ENCODE measurements at regions not wholly inside any gene's neighbourhood (a gene's known extent, or its start where the extent isn't known, plus 50 kb on each side); places are given as distances from the start of the nearest gene placed in this dataset.
"Not testable (repeated sequence)": the region's sequence is repeated elsewhere in the genome, so short reads cannot be mapped to it uniquely, and the experiment has no call there.

GRCh38 chr14:22184830-22185168, 404.2 kb downstream of the DAD1 start:
- DNase-seq, result no peak

GRCh38 chr14:22184157-22184829, 404.7 kb downstream of the DAD1 start:
- DNase-seq, result peak; percentile 38

GRCh38 chr14:22180045-22180444, 409.0 kb downstream of the DAD1 start:
- DNase-seq, result no peak

DNA sequence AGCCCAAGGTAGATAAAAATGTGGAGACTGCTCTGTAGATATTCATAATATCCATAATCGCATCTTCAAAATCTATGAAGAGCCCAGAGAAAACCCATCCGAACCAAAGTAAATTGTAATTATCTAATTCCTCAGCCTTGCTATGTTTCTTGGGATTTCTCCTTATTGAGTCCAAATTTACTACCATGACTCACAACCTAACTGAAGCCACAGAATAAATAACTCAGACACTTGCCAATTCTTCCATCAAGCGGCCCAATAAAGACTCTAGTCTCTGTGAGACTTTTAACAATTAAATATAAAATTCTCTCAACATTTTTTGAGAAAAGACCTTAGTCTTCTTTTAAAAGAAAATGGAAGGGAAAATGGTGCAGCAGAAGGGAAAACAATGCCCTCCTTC, 409.8 kb downstream of the DAD1 start:
- DNase-seq, result no peak

DNA sequence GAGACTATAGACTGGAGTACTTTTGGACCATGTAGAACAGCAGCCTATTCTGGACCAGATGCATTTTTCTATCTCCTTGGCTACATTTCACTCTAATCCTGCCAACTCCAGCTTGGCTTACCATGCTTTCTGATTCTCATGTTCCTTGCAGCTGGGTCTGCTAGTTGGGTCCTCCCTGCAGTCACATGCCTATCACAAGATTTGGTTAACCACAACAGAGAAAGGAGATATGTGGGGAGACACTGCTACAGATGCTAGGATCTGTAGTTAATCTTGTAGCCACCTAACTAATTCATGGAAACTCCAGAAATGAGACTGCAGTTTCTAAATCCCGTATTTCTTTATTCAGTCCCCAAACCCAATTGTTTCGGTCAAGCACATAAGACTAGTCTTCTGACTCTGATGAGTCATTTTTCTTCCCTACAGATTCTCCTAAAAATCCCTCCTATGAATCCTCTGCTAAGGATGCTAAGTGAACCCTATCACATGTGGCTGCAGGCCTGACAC, 410.6 kb downstream of the DAD1 start:
- DNase-seq, result no peak

- peak; percentile 17 for DNase-seq
These were observed 411.2 kb downstream of the DAD1 start for GRCh38 chr14:22177870-22178269.

GRCh38 chr14:22176957-22177356, 412.1 kb downstream of the DAD1 start:
- DNase-seq, result no peak

DNA sequence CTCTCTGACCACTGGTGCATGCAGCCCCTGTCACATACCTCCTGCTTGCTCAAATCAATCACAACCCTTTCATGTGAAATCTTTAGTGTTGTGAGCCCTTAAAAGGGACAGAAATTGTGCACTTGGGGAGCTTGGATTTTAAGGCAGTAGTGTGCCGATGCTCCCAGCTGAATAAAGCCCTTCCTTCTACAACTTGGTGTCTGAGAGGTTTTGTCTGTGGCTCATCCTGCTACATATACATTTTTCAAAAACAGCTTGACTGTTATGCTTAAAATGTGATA, 413.8 kb downstream of the DAD1 start:
- not testable (repeated sequence) for DNase-seq

DNA sequence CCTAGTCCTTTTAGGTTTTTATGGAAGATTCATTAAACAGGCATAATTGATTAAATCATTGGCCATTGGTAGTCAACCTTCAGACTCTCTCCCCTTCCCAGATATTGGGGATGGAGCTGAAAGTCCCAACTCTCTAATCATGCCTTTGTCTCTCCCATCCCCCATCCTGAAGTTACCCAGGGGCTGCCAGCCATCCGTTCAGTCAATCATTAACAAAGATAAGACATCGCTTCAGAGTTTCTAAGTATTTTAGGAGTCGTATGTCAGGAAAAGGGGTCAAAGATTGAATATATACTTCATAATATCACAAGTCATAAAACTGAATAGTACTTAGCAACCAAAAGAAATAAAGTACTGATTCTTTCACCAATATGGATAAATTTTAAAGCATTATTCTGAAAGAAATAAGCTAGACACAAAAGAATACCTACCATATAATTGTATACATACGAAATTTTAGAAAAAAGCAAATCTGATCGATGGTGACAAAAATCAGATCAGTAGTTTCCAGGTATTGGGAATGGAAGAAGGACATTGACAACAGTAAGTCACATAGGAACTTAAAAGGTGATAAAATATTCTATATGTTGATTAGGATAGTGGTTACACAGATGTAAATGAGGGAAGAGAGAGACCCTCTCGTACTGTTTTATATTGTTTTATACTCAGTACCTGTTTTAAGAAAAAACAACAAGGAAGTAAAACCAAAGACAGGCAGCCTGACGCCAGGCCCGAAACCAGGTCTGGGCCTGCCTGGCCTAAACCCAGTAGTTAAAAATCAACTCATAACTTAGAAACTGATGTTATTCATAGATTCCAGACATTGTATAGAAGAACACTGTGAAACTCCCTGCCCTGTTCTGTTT, 414.4 kb downstream of the DAD1 start:
- DNase-seq, result no peak

DNA sequence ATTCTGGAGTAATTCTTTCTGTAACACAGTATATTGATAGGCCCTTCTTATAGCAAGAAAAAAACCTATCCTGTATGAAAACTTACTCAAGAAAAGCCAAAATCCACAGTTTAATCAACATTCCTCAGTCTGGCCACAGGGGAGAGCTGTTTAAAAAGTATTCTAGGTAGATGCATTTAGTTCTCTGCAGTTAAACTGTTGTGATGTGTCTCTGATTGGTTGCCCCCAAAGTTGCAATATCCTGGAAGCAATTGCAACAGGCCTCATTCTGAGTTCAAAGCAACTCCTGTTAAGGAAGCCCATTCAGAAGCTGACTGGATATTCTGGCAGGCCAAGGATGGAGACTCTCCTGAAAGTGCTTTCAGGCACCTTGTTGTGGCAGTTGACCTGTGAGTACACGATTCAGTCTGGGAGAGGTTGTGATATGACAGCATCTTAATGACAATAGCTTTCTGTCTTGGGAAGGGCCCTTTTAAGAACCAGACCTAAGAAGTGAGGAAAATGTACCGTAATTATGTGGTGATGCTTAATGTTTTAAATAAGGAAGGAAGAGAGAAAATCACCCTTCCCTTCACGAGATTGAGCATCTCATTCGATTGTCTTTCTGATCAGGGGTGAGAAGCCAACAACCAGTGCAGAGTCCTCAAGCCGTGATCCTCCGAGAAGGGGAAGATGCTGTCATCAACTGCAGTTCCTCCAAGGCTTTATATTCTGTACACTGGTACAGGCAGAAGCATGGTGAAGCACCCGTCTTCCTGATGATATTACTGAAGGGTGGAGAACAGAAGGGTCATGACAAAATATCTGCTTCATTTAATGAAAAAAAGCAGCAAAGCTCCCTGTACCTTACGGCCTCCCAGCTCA, 420.7 kb downstream of the DAD1 start:
- DNase-seq, result peak; percentile 43

- DNase-seq, result no peak
These were observed 424.4 kb downstream of the DAD1 start for GRCh38 chr14:22164616-22165015.

- DNase-seq, result no peak
These were observed 426.0 kb downstream of the DAD1 start for GRCh38 chr14:22163051-22163450.

DNA sequence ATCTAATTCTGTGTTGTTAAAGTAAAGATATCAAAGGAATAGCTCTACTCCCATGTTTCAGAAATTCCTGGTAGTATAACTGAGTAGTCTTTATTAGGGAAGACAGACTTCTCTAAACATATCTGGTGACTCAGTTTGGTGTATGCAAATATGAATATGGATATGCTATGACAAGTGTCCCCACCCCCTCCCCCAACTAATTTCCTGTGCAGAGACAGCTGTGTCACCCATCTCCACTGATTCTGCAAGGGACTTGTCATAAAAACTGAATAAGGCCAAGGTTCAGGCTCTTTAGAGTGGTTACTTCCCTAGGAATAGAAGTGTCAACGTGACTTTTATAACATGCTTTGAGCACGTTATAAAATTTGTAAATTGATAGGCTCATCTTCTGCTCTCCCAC, 429.1 kb downstream of the DAD1 start:
- no peak for DNase-seq

DNA sequence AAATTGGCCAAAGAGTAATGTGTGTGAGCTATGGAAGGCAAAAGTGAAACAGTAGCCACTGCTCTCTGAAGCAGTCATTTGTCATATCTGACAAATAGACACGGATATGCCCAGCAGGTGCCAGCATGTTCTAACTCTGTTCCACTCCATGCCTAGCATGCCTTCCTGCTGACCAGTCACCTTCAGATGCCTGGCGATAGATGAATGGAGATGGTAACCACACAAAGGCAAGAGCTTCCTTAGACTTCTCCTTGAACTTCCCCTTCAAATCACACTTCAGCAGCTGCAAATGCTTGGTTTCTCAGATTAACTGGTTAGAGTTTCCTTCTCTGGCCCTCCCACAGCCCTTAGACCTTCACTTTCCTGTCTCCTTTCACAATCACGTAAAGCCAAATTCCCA, 429.9 kb downstream of the DAD1 start:
- DNase-seq, result no peak

DNA sequence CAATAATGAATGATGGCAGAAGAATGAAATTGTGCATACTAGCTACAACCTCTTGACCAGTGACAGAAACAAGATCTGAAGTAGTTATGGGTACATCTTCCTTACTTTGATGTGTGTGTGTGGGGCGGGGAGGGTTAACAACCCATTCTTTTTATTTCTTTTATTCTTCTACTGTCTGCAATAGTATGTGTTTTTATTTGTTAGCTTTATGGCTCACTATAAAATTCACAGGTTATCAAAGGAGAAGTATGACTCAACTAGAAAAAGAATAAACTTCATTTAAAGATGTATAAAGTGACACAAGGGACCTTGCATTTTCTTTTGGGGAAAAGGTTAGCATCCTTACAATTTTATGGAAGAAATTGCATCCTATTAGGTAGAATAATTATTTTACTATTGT, 430.5 kb downstream of the DAD1 start:
- no peak for DNase-seq

DNA sequence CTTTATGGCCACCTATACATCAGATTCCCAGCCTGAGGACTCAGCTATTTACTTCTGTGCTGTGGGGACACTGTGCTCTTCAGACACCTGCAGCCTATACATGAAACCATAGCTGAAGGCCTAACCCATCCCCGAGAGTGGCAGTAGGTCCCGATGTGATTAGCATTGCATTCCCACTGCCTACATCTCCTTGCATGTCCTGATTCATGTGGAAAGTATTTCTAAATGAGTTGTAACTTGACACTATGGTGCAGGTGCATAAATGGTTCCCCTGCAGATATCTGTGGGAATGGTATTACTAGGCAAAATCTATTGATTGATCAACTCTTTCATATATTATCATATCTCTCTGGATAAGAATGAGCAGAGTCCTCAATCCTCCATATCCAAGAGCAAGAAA, 433.5 kb downstream of the DAD1 start:
- DNase-seq, result no peak

DNA sequence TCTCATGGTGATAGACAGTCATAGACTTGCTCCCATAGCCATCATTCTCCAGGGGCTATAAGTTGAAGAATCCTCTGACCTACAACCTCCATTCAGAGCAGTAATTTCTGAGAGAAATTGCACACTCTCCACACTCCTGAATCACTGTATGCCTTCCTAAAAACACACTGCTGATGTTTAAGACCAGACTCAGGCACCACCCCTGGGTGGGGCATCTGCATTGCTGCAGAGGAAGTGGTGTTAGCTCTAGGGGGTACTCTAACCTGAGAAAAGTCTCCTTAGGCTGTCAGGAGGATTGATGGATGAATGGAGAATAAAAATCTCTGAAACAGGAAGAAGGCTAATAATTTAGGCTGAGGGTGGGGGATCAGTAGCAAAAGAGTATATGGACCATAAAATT, 436.1 kb downstream of the DAD1 start:
- no peak for DNase-seq

DNA sequence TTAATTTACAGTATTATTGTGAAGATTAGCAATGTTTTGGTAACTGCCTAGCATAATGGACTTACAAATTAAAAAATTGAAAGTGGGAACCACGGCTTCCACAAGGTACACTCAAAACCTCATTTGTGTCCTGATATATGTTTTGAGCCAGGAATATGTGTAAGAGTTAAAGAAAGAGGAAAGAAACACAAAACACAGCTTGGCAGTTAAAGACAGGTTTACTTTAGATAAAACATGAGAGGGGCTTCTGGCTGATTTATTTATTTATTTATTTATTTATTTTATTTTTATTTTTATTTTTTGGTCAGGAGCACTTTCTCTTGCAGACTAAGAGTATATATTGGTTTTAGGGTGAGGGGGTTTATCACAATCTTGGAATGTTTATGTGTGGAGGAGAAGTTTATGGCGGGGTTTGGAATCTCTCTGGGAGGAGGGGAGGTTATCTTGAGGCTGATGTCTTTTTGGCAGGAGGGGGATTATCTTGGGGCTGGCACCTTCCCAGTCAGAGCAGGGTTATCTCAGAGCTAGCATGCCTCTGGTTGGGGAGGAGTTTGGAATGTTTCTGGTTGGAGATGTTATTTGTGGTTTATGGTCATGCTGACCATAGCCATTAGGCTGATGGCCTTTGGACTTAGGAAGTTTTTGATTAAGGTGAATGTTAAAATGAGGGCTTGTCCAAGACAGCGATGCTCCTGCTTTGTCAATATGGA, 436.7 kb downstream of the DAD1 start:
- DNase-seq, result no peak

DNA sequence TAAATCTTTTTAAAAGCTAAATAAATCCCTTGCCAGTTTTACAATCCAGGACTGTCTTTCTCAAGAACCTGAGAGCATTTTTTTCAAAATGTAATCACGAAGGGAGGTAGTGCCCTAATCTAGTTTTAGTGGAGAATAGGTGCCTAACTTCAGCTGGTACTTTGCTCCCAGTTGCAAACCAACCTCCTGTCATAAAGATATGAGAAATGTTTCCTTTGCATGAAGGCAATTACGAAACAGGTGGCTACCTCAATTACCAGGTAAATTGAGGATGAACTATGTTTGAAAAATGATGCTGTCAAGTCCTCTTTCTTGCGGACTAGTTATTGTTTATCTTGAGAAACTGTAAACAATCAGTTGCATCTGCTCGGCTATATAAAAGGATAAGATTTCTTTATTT, 437.9 kb downstream of the DAD1 start:
- DNase-seq, result no peak

GRCh38 chr14:22149058-22149457, 440.0 kb downstream of the DAD1 start:
- DNase-seq, result no peak

DNA sequence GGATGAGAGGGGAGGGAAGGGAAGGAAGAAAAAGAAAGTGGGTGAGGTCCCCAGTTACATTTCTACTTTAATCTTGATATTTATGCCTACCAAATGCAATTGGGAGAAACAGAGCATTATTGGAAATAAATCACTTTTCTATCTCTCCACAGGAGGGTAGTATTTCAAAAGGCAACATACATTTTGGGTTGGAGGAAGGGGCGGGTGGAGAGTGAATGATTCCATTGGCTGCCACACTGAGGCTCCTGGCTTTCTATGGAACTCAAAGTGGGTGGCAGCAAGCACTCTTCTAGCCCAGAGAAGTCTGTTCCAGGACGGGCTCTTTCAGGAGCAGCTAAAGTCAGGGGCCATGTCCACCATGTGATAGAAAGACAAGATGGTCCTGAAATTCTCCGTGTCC, 441.3 kb downstream of the DAD1 start:
- no peak for DNase-seq

DNA sequence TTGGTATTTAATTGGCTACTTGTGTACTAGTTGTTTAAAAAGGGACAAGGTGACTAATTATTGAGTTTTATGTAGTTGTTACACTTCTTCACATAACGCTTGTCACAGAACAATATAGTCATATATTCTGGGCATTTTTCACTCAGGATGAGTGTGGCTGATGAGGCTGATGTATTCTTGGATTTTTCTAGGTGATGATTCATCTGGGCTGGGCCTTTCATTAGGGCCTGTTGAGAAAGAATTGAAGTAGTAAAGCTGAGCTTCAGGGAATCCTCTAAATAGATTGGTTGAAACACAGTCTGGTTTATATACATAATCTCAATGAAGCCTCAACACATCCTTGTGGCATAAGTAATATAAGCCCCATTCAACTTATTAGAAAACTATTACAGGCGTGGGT, 445.7 kb downstream of the DAD1 start:
- DNase-seq, result no peak

DNA sequence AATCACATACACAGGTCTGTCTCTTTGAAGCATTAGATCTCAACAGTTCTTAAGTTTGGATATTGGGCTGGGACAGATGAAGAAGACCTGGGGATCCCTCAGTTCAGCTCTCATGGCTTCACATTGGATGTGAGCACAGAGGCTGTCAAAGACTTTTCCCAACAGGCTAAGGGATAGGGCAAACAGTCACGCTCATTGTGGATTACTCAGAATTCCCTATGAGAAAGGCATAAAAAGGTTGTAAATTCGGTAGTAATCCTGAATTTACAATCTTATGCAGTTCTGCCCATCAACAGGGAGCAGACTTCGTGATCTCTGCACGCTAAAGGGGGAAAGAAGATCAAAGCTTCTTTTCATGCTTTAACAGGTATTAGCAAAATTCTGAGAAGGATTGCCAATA, 448.4 kb downstream of the DAD1 start:
- no peak for DNase-seq

Data from fibroblast of skin of abdomen (primary cell).